ENCODE measurements at regions not wholly inside any gene's neighbourhood (a gene's known extent, or its start where the extent isn't known, plus 50 kb on each side); places are given as distances from the start of the nearest gene placed in this dataset.
"Not testable (repeated sequence)": the region's sequence is repeated elsewhere in the genome, so short reads cannot be mapped to it uniquely, and the experiment has no call there.

GRCh38 chr4:10832806-10833628 is 148.4 kb upstream of the CLNK start:
- CTCF ChIA-PET, result no interaction called here
- H3K9me3 Mint-ChIP-seq, result no peaks in the 10 kb centered on the region
- H3K27me3 Mint-ChIP-seq, result no peaks in the 10 kb centered on the region
- no peak overlapping the region for H3K27ac Mint-ChIP-seq
- H3K4me1 Mint-ChIP-seq (ENCODE audit: low read depth), result no peaks in the 10 kb centered on the region
- intact Hi-C loops (cut with micrococcal nuclease), result no loop called here
- no peak overlapping the region for H3K4me3 Mint-ChIP-seq
- no peaks in the 10 kb centered on the region for H3K36me3 Mint-ChIP-seq
- POLR2A ChIA-PET, result no interaction called here
- no peak for DNase-seq

- Mint-ChIP-seq H3K27ac (no peak overlapping the region), H3K36me3 (no peaks in the 10 kb centered on the region), H3K9me3 (no peaks in the 10 kb centered on the region), H3K27me3 (no peaks in the 10 kb centered on the region), H3K4me1 (ENCODE audit: low read depth) (no peaks in the 10 kb centered on the region), H3K4me3 (no peak overlapping the region)
- no peak for DNase-seq
- POLR2A ChIA-PET, result no interaction called here
- intact Hi-C loops (cut with micrococcal nuclease), result no loop called here
- CTCF ChIA-PET, result no interaction called here
Observed at GRCh38 chr4:10831727-10832408, 147.3 kb upstream of the CLNK start.

- H3K4me3 Mint-ChIP-seq, result peak overlapping the region; percentile 32
- H3K27ac Mint-ChIP-seq; CTCF ChIA-PET; H3K9me3 Mint-ChIP-seq; intact Hi-C loops (cut with micrococcal nuclease); H3K27me3 Mint-ChIP-seq; POLR2A ChIA-PET; H3K36me3 Mint-ChIP-seq; DNase-seq; H3K4me1 Mint-ChIP-seq (ENCODE audit: low read depth): not testable (repeated sequence)
Observed at GRCh38 chr4:10828918-10829538, 144.5 kb upstream of the CLNK start.

GRCh38 chr4:10821826-10822225 is 137.3 kb upstream of the CLNK start:
- ChIA-PET CTCF (no interaction called here), POLR2A (no interaction called here)
- intact Hi-C loops (cut with micrococcal nuclease), result no loop called here
- no peaks in the 10 kb centered on the region for H3K27me3 Mint-ChIP-seq
- no peaks in the 10 kb centered on the region for H3K36me3 Mint-ChIP-seq
- H3K4me1 Mint-ChIP-seq (ENCODE audit: low read depth), result no peaks in the 10 kb centered on the region
- no peak overlapping the region for H3K4me3 Mint-ChIP-seq
- no peaks in the 10 kb centered on the region for H3K9me3 Mint-ChIP-seq
- no peak overlapping the region for H3K27ac Mint-ChIP-seq
- DNase-seq, result no peak

GRCh38 chr4:10816571-10816970 is 132.0 kb upstream of the CLNK start:
- no peak for DNase-seq
- Mint-ChIP-seq H3K4me1 (ENCODE audit: low read depth) (no peaks in the 10 kb centered on the region), H3K4me3 (no peak overlapping the region), H3K27ac (no peak overlapping the region), H3K36me3 (no peaks in the 10 kb centered on the region), H3K27me3 (no peaks in the 10 kb centered on the region), H3K9me3 (peaks cover 6% of the 10 kb centered on the region)
- POLR2A ChIA-PET, result no interaction called here
- CTCF ChIA-PET, result no interaction called here
- intact Hi-C loops (cut with micrococcal nuclease), result no loop called here

- Mint-ChIP-seq H3K36me3 (no peaks in the 10 kb centered on the region), H3K27me3 (peaks cover 1% of the 10 kb centered on the region), H3K4me3 (no peak overlapping the region), H3K27ac (no peak overlapping the region), H3K4me1 (ENCODE audit: low read depth) (no peaks in the 10 kb centered on the region), H3K9me3 (peaks cover 8% of the 10 kb centered on the region)
- ChIA-PET POLR2A (no interaction called here), CTCF (no interaction called here)
- DNase-seq, result no peak
- intact Hi-C loops (cut with micrococcal nuclease), result no loop called here
Observed at GRCh38 chr4:10811991-10812390, 127.4 kb upstream of the CLNK start.

GRCh38 chr4:10810411-10810810 is 125.8 kb upstream of the CLNK start:
- DNase-seq, result no peak
- peaks cover 8% of the 10 kb centered on the region for H3K9me3 Mint-ChIP-seq
- CTCF ChIA-PET, result no interaction called here
- H3K27ac Mint-ChIP-seq, result no peak overlapping the region
- POLR2A ChIA-PET, result no interaction called here
- H3K27me3 Mint-ChIP-seq, result peaks cover 1% of the 10 kb centered on the region
- H3K36me3 Mint-ChIP-seq, result no peaks in the 10 kb centered on the region
- H3K4me3 Mint-ChIP-seq, result no peak overlapping the region
- intact Hi-C loops (cut with micrococcal nuclease), result no loop called here
- no peaks in the 10 kb centered on the region for H3K4me1 Mint-ChIP-seq (ENCODE audit: low read depth)

- intact Hi-C loops (cut with micrococcal nuclease), result no loop called here
- H3K36me3 Mint-ChIP-seq, result no peaks in the 10 kb centered on the region
- CTCF ChIA-PET, result no interaction called here
- peaks cover 3% of the 10 kb centered on the region for H3K27me3 Mint-ChIP-seq
- POLR2A ChIA-PET, result no interaction called here
- no peak overlapping the region for H3K4me3 Mint-ChIP-seq
- H3K27ac Mint-ChIP-seq, result no peak overlapping the region
- H3K9me3 Mint-ChIP-seq, result peaks cover 8% of the 10 kb centered on the region
- no peak for DNase-seq
- no peaks in the 10 kb centered on the region for H3K4me1 Mint-ChIP-seq (ENCODE audit: low read depth)
Observed at GRCh38 chr4:10809905-10810304, 125.3 kb upstream of the CLNK start.

GRCh38 chr4:10808591-10808990 is 124.0 kb upstream of the CLNK start:
- DNase-seq, result no peak
- Mint-ChIP-seq H3K4me1 (ENCODE audit: low read depth) (no peaks in the 10 kb centered on the region), H3K9me3 (peaks cover 2% of the 10 kb centered on the region), H3K36me3 (no peaks in the 10 kb centered on the region), H3K4me3 (no peak overlapping the region), H3K27me3 (peaks cover 3% of the 10 kb centered on the region), H3K27ac (no peak overlapping the region)
- ChIA-PET POLR2A (no interaction called here), CTCF (no interaction called here)
- intact Hi-C loops (cut with micrococcal nuclease), result no loop called here

- Mint-ChIP-seq H3K27me3 (peaks cover 3% of the 10 kb centered on the region), H3K4me3 (no peak overlapping the region), H3K27ac (no peak overlapping the region), H3K4me1 (ENCODE audit: low read depth) (no peaks in the 10 kb centered on the region), H3K9me3 (peaks cover 2% of the 10 kb centered on the region), H3K36me3 (no peaks in the 10 kb centered on the region)
- ChIA-PET POLR2A (no interaction called here), CTCF (no interaction called here)
- no peak for DNase-seq
- intact Hi-C loops (cut with micrococcal nuclease), result no loop called here
Observed at GRCh38 chr4:10806953-10807645, 122.5 kb upstream of the CLNK start.

- peaks cover 2% of the 10 kb centered on the region for H3K9me3 Mint-ChIP-seq
- intact Hi-C loops (cut with micrococcal nuclease), result no loop called here
- no peak overlapping the region for H3K4me3 Mint-ChIP-seq
- POLR2A ChIA-PET, result no interaction called here
- DNase-seq, result no peak
- CTCF ChIA-PET, result no interaction called here
- H3K36me3 Mint-ChIP-seq, result no peaks in the 10 kb centered on the region
- peaks cover 3% of the 10 kb centered on the region for H3K27me3 Mint-ChIP-seq
- H3K4me1 Mint-ChIP-seq (ENCODE audit: low read depth), result no peaks in the 10 kb centered on the region
- H3K27ac Mint-ChIP-seq, result no peak overlapping the region
Observed at GRCh38 chr4:10803713-10804343, 119.3 kb upstream of the CLNK start.

GRCh38 chr4:10787365-10787764 is 102.8 kb upstream of the CLNK start:
- Mint-ChIP-seq H3K4me1 (ENCODE audit: low read depth) (no peaks in the 10 kb centered on the region), H3K36me3 (no peaks in the 10 kb centered on the region), H3K27ac (no peak overlapping the region), H3K27me3 (no peaks in the 10 kb centered on the region), H3K4me3 (no peak overlapping the region), H3K9me3 (peaks cover 5% of the 10 kb centered on the region)
- CTCF ChIA-PET, result interaction anchor here (0.5 kb wide), 1 partner anchor 405 kb away, joined by 3 read pairs; no protein-coding TSS in a partner anchor
- POLR2A ChIA-PET, result no interaction called here
- no peak for DNase-seq
- intact Hi-C loops (cut with micrococcal nuclease), result no loop called here
